Activated naive CD4-positive, alpha-beta T cell treated with anti-CD3 and anti-CD28 coated beads, Interleukin-2, amount 10 ng/mL, durations not matched to agents 7 days and 5 days (primary cell): ENCODE measurements at regions not wholly inside any gene's neighbourhood (a gene's known extent, or its start where the extent isn't known, plus 50 kb on each side); places are given as distances from the start of the nearest gene placed in this dataset.
"Not testable (repeated sequence)": the region's sequence is repeated elsewhere in the genome, so short reads cannot be mapped to it uniquely, and the experiment has no call there.

ENCODE experiments used
- CTCF ChIA-PET: fragments of 350-600 bp; sonication (Branson Sonifier 250); formaldehyde crosslinking; loops from one replicate; lab custom pipeline; 2021; ENCODE audit warnings: antibody characterized with exemption; lab: Charles Lee
- DNase-seq: peaks from one replicate; pipeline ENCODE4 v3.0.0-alpha.2; 2020
- H3K27ac Mint-ChIP-seq: one replicate; pipeline ENCODE4 v1.8.0; 2021; ENCODE audit warnings: mild to moderate bottlenecking, moderate library complexity, mixed read lengths
- H3K27me3 Mint-ChIP-seq: one replicate; pipeline ENCODE4 v1.8.0; 2021; ENCODE audit warnings: mild to moderate bottlenecking, mixed read lengths
- H3K36me3 Mint-ChIP-seq: one replicate; pipeline ENCODE4 v1.8.0; 2021; ENCODE audit warnings: mixed read lengths
- H3K4me1 Mint-ChIP-seq: one replicate; pipeline ENCODE4 v1.8.0; 2021; ENCODE audit warnings: mixed read lengths
- H3K4me3 Mint-ChIP-seq: one replicate; pipeline ENCODE4 v1.8.0; 2021; ENCODE audit warnings: mild to moderate bottlenecking, moderate library complexity, mixed read lengths
- H3K9me3 Mint-ChIP-seq: one replicate; pipeline ENCODE4 v1.8.0; 2021; ENCODE audit warnings: mixed read lengths

DNA sequence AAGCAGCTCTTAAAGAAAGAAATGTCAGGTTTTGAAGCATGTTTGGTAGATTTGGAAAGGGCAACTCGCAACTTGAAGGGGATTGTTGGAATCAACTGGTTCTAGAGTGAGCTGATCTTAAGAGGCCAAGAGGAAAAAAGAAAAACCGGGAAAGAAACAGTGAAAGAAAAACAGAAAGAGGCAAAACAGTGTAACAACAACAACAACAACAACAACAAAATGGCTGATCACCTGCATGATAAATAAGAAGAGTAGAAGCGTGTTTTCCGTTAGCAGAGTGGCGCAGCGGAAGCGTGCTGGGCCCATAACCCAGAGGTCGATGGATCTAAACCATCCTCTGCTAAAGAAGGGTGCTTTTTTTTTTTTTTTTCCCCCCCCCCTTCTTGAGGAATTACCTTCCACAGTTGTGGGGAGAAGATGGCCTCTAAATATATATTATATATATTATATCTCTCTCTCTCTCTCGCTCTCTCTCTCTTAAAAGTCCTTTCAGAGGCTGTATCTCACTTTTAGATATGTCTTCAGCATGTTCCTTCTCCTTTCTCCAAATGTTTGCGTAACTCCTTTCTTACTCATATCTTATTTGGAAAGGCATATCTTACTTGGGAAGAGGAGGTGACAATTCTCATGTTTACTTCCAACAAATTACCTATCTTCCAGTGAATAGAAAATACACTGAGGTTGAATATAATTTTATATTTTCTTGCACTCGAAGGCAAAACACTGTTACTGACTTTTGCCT is 134.4 kb downstream of the OR2B2 start:
- Mint-ChIP-seq H3K27me3 (peaks cover 41% of the 10 kb centered on the region), H3K27ac (no peak overlapping the region), H3K36me3 (no peaks in the 10 kb centered on the region), H3K9me3 (no peaks in the 10 kb centered on the region), H3K4me1 (peaks cover 2% of the 10 kb centered on the region), H3K4me3 (no peak overlapping the region)
- CTCF ChIA-PET, result no interaction called here
- no peak for DNase-seq

DNA sequence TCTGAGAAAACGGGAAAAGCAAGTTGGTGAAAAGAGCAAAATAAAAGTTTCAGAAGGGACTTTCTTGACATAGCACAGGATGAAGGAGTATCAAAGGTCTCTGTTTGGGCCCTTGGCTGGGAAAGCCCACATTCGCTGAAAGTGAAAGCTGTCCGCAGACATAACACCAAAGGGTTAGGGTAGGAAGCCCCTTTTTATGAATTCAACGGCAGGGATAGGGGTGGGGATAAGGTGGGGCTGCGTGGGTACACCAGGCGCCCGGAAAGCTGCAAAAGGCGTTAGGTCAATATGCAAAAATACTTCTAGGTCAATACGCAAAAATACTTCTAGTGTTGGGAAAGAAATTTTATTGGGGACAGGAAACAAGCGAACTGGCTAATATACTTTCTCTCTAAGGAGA is 135.1 kb downstream of the OR2B2 start:
- CTCF ChIA-PET, result interaction anchor here (1.2 kb wide), 1 partner anchor 12 kb away, joined by 3 read pairs; no protein-coding TSS in a partner anchor
- Mint-ChIP-seq H3K27me3 (peaks cover 40% of the 10 kb centered on the region), H3K4me3 (no peak overlapping the region), H3K36me3 (no peaks in the 10 kb centered on the region), H3K9me3 (no peaks in the 10 kb centered on the region), H3K27ac (no peak overlapping the region), H3K4me1 (peaks cover 9% of the 10 kb centered on the region)
- no peak for DNase-seq

DNA sequence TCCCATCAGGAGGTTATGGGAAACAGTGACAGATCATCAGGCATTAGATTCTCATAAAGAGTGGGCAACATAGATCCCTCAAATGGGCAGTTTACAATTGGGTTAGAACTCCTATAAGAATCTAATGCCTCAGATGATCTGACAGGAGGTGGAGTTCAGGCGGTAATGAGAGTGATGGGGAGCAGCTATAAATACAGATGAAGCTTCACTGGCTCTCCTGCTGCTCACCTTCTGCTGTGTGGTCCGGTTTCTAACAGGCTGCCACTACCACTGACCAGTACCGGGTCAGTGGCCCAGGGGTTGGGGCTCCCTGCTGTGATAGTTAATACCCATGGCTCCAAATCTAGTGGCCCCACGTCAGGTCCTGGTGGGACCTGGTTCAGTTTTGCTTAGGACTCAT is 135.7 kb downstream of the OR2B2 start:
- CTCF ChIA-PET, result interaction anchor here (1.2 kb wide), 2 partner anchors 12 to 19 kb away, joined by 3 read pairs; no protein-coding TSS in a partner anchor
- Mint-ChIP-seq H3K27me3 (peaks cover 40% of the 10 kb centered on the region), H3K4me1 (peaks cover 13% of the 10 kb centered on the region), H3K27ac (no peak overlapping the region), H3K9me3 (no peaks in the 10 kb centered on the region), H3K4me3 (no peak overlapping the region), H3K36me3 (no peaks in the 10 kb centered on the region)
- no peak for DNase-seq

DNA sequence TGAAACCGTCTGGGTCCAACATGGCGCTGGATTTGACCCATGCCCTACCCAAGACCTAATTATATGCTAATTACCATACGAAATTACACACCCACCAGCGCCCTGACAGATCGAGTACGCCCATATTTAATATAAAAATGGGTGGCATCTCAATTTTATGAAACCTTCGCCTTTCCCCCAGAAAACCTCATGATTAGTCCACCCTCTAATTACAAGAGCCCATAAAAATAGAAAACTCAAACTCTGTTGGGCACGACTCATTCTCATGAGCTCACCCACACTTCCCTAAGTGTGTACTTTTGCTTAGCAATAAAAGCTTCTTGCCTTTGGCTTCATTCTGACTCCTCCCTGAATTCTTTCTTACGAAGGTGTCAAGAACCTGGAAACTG is 136.4 kb downstream of the OR2B2 start:
- H3K4me3 Mint-ChIP-seq, result no peak overlapping the region

DNA sequence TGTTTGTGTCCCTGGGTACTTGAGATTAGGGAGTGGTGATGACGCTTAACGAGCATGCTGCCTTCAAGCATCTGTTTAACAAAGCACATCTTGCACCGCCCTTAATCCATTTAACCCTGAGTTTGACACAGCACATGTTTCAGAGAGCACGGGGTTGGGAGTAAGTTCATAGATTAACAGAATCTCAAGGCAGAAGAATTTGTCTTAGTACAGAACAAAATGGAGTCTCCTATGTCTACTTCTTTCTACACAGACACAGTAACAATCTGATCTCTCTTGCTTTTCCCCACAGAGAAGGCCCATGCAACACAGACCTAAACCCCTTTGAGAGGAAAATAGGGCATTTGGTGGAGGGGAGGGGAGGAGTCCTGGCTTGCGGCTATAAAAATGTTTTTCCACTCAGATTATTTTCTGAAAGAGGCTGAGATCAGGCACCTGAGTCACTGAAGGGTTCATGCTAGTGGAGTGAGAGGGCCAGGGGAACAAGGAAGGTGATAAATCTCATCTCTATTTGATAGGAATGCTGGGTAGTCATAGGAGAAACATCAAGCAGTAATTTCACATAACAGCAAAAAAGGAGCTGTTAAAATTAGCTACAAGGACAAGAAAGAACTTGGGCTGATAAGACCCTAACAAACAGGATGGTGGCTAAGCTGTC is 136.9 kb downstream of the OR2B2 start:
- Mint-ChIP-seq H3K4me1 (peaks cover 17% of the 10 kb centered on the region), H3K27me3 (peaks cover 40% of the 10 kb centered on the region)
- H3K36me3 Mint-ChIP-seq, DNase-seq, H3K9me3 Mint-ChIP-seq, H3K4me3 Mint-ChIP-seq, H3K27ac Mint-ChIP-seq: not testable (repeated sequence)
- CTCF ChIA-PET, result interaction anchor here (1.2 kb wide), 1 partner anchor 20 kb away, joined by 3 read pairs; no protein-coding TSS in a partner anchor

More for the DNA sequence above, 136.4 kb downstream of the OR2B2 start:
- CTCF ChIA-PET, result interaction anchor here (1.2 kb wide), 2 partner anchors 13 to 20 kb away, joined by 3 read pairs; no protein-coding TSS in a partner anchor
- Mint-ChIP-seq H3K27ac (no peak overlapping the region), H3K27me3 (peaks cover 40% of the 10 kb centered on the region), H3K4me1 (peaks cover 17% of the 10 kb centered on the region), H3K9me3 (no peaks in the 10 kb centered on the region), H3K36me3 (no peaks in the 10 kb centered on the region)
- no peak for DNase-seq

DNA sequence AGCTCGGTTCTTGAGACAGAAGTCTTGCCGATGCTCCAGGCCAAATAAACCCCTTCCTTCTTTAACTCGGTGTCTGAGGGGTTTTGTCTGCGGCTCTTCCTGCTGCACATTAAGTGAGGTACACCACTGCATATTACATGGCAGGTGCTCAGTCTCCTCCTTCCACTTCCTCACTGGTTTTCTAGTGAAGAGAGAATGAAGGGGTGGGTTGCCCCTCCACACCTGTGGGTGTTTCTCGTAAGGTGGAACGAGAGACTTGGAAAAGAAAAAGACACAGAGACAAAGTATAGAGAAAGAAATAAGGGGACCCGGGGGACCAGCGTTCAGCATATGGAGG is 138.0 kb downstream of the OR2B2 start:
- DNase-seq, H3K27ac Mint-ChIP-seq, H3K4me3 Mint-ChIP-seq, H3K36me3 Mint-ChIP-seq, H3K9me3 Mint-ChIP-seq, CTCF ChIA-PET: not testable (repeated sequence)
- H3K4me1 Mint-ChIP-seq, result peaks cover 17% of the 10 kb centered on the region
- H3K27me3 Mint-ChIP-seq, result peaks cover 36% of the 10 kb centered on the region

DNA sequence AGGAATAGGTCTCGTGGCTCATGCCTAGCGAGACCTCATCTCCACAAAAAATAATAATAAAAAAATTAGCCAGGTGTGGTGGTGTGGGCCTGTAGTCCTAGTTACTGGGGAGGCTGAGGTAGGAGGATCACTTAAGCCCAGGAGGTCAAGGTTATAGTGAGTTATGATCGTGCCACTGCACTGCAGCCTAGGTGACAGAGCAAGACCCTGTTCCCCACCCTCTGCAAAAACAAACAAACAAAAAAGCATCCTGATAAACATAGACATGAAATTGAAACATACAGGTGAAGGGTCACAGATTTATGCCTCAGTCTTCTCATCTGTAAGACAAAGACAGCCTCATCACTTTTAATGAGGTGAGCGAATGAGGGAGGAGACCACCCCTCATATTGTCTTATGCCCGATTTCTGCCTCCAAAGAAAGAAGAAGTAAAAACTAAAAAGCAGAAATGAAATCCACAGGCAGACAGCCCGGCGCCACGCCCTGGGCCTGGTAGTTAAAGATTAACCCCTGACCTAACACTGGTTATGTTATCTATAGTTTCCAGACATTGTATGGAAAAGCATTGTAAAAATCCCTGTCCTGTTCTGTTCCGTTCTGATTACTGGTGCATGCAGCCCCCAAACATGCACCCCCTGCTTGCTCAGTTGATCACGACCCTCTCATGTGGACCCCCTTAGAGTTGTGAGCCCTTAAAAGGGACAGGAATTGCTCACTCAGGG is 138.5 kb downstream of the OR2B2 start:
- H3K36me3 Mint-ChIP-seq, H3K27ac Mint-ChIP-seq, DNase-seq, H3K4me3 Mint-ChIP-seq, H3K9me3 Mint-ChIP-seq: not testable (repeated sequence)
- Mint-ChIP-seq H3K27me3 (peaks cover 36% of the 10 kb centered on the region), H3K4me1 (peaks cover 17% of the 10 kb centered on the region)
- CTCF ChIA-PET, result interaction anchor here (1.9 to 3.4 kb wide), 3 partner anchors 8 to 23 kb away, joined by 7 to 53 read pairs (median 18); no protein-coding TSS in a partner anchor

DNA sequence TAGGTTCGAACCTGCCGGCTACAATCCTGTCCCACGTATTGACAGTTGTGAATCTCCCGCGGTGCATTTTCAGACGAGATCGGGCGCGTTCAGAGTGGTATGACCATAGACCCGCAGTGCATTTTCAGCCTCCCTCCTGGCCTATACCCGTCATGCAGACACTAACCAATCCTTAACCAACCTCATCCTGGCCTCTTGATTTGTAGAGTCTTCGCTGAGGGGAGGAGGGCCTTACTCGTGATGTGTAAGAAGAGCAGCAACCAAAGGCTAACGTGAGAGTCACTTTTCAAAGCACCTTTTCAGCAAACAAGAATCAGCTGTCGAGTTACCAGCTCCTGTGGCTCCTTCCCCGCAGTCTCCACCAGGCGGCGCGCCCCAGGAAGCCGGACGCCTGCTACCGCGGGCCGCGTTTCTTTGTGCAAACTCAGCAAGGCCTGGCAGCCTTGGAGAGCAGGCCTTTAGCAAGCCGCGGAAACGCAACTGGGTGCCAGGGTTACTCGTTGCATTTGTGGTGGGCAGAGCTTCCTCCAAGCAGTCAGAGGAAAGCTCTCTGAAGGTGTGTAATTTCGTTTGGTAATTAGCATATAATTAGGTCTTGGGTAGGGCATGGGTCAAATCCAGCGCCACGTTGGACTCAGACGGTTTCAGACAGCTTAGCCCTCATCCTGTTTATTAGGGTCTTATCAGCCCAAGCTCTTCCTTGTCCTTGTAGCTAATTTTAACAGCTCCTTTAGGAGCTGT is 139.8 kb downstream of the OR2B2 start:
- CTCF ChIA-PET, result interaction anchor here (0.7 to 3.4 kb wide), 14 partner anchors 9 to 1211 kb away, joined by 3 to 53 read pairs (median 6); no protein-coding TSS in a partner anchor
- Mint-ChIP-seq H3K36me3 (no peaks in the 10 kb centered on the region), H3K4me1 (peaks cover 17% of the 10 kb centered on the region), H3K27me3 (peaks cover 37% of the 10 kb centered on the region), H3K9me3 (no peaks in the 10 kb centered on the region), H3K4me3 (no peak overlapping the region), H3K27ac (no peak overlapping the region)
- DNase-seq, result peak; percentile 92

DNA sequence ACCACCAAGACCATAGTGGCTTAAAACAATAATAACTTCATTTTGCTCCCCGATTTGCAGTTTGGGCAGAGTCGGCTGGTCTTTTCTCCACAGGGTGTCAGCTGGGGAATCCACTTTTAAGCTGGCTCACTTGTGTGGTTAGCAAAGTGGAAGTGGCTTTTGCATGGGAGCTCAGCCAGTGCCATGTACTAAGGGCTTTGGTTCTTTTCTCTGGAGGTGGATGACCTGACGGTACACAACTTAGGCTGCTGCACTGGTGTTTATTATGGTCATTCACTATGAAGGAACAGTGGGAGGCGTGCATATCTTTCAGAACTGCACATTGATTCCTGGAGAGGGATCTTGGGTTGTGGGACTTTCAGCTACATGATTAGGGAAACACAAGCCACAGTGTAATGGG is 141.0 kb downstream of the OR2B2 start:
- Mint-ChIP-seq H3K9me3 (no peaks in the 10 kb centered on the region), H3K27me3 (peaks cover 27% of the 10 kb centered on the region), H3K4me3 (no peak overlapping the region), H3K27ac (no peak overlapping the region), H3K36me3 (no peaks in the 10 kb centered on the region), H3K4me1 (peaks cover 17% of the 10 kb centered on the region)
- DNase-seq, result no peak
- CTCF ChIA-PET, result interaction anchor here (1.0 to 3.4 kb wide), 6 partner anchors 12 to 585 kb away, joined by 3 to 53 read pairs (median 8); no protein-coding TSS in a partner anchor

DNA sequence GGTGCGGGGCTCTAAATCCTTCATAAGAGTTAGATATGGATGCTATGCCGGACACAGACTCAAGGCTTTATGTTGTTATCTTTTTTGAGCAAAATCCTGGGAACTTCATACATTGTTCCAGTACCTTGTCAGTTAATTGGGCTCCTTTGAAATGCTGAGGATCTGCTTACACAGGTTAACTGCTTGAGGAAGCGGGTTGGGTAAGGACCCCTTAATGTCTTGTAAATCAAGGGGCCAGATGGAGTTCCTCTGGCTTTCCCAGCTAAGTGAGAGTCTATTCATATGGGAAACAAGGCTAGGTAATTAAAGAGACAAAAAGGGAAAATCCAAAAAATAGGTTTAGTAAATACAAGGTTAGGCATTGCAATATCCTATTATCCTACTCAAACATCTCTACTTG is 141.5 kb downstream of the OR2B2 start:
- Mint-ChIP-seq H3K4me3 (no peak overlapping the region), H3K27me3 (peaks cover 23% of the 10 kb centered on the region), H3K4me1 (peaks cover 17% of the 10 kb centered on the region), H3K9me3 (no peaks in the 10 kb centered on the region), H3K27ac (no peak overlapping the region), H3K36me3 (no peaks in the 10 kb centered on the region)
- DNase-seq, result no peak
- CTCF ChIA-PET, result interaction anchor here (0.7 to 3.4 kb wide), 2 partner anchors 26 to 264 kb away, joined by 3 to 53 read pairs; no protein-coding TSS in a partner anchor

DNA sequence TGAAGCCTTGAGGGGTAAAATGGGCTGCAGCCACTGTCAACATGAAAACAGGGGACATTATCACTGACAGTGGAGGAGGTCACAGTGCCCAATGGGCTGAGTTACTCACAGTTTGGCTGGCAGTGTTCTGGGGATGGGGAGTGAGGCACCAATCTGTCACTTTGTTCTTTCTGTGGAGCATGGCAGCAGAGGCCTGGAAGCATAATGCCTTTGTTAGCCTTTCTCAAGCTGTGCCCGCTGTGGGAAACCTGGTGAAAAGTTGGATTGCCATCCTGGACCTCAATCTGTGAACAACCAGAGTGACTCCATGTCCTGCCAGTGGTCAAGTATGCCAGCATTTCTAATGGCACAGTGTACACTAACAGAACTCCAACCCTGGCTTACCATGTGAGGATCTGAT is 143.6 kb downstream of the OR2B2 start:
- no peaks in the 10 kb centered on the region for H3K36me3 Mint-ChIP-seq
- no peak overlapping the region for H3K4me3 Mint-ChIP-seq
- H3K27ac Mint-ChIP-seq, result no peak overlapping the region
- CTCF ChIA-PET, result no interaction called here
- DNase-seq, result no peak
- H3K9me3 Mint-ChIP-seq, result no peaks in the 10 kb centered on the region
- peaks cover 17% of the 10 kb centered on the region for H3K4me1 Mint-ChIP-seq
- H3K27me3 Mint-ChIP-seq, result peaks cover 12% of the 10 kb centered on the region

DNA sequence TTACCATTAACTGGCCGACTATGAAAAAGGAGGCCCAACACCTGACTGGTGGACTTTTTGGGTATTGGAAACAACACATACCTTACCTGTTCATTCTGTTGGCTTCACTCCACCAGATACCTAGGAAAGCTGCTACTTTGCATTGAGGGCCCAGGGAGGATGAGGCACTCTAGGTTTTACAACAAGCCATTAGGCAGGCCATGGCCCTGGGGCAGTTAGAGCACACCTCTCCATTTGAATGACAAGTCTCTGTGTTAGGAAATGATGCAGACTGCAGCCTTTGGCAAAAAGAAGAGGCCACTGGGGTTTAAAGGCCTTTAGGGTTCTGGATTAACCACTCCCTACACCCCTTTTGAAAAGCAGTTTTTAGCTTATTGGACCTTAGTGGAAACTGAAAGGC is 144.3 kb downstream of the OR2B2 start:
- H3K27me3 Mint-ChIP-seq, result peaks cover 12% of the 10 kb centered on the region
- no peak for DNase-seq
- no peak overlapping the region for H3K27ac Mint-ChIP-seq
- H3K4me1 Mint-ChIP-seq, result peaks cover 16% of the 10 kb centered on the region
- H3K9me3 Mint-ChIP-seq, result no peaks in the 10 kb centered on the region
- CTCF ChIA-PET, result no interaction called here
- no peaks in the 10 kb centered on the region for H3K36me3 Mint-ChIP-seq
- H3K4me3 Mint-ChIP-seq, result no peak overlapping the region

DNA sequence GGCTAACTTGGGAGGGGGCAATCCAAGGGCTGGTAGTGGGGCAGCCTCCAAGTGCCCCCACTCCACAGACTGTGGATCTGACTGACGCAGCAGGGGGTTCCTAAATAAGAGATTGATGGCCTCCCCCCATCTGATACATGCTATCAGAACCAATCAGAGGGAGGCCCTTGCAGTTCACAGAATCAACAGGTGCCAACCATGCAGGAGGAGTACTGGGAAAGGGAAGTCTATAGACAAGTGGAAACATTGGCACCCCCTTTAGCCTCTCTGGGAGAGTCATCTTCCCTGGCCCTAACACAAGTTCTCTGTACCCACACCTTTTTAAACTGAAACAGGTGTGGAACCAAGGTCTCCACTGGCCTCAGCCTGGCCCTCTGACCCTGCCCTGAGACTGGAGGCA is 145.8 kb downstream of the OR2B2 start:
- Mint-ChIP-seq H3K27ac (no peak overlapping the region), H3K36me3 (no peaks in the 10 kb centered on the region), H3K4me3 (no peak overlapping the region), H3K9me3 (no peaks in the 10 kb centered on the region), H3K4me1 (peaks cover 4% of the 10 kb centered on the region), H3K27me3 (peaks cover 13% of the 10 kb centered on the region)
- CTCF ChIA-PET, result interaction anchor here (0.8 kb wide), 1 partner anchor 247 kb away, joined by 3 read pairs; no protein-coding TSS in a partner anchor
- no peak for DNase-seq
